Mesothelial cell of epicardium (in vitro differentiated cells): ENCODE measurements at regions not wholly inside any gene's neighbourhood (a gene's known extent, or its start where the extent isn't known, plus 50 kb on each side); places are given as distances from the start of the nearest gene placed in this dataset.

Experiments
- DNase-seq, 2 experiments: peaks; one replicate each; pipeline ENCODE4 v3.0.0; 2021; ENCODE audit warnings: low spot score in 2 of 2; ENCODE audit not compliant: unreplicated experiment in 2 of 2
- H3K27ac Mint-ChIP-seq: 2 replicates; pipeline ENCODE4 v1.8.0; 2021; ENCODE audit warnings: mixed read lengths
- H3K27me3 Mint-ChIP-seq: 2 replicates; pipeline ENCODE4 v1.8.0; 2021; ENCODE audit warnings: low read depth, mixed read lengths
- H3K36me3 Mint-ChIP-seq: 2 replicates; pipeline ENCODE4 v1.8.0; 2021; ENCODE audit warnings: mixed read lengths
- H3K4me1 Mint-ChIP-seq: 2 replicates; pipeline ENCODE4 v1.8.0; 2021; ENCODE audit warnings: mixed read lengths
- H3K4me3 Mint-ChIP-seq: 2 replicates; pipeline ENCODE4 v1.8.0; 2021; ENCODE audit warnings: mild to moderate bottlenecking, moderate library complexity, mixed read lengths
- H3K9me3 Mint-ChIP-seq: 2 replicates; pipeline ENCODE4 v1.8.0; 2021; ENCODE audit warnings: mixed read lengths
- TF ChIP-seq, protein P1 (sequence below): fragments of 200-600 bp; sonication (generic); IDR thresholded peaks from one replicate; pipeline ENCODE4 v1.5.0; 2021; ENCODE audit warnings: antibody characterized with exemption; ENCODE audit not compliant: unreplicated experiment

DNA sequence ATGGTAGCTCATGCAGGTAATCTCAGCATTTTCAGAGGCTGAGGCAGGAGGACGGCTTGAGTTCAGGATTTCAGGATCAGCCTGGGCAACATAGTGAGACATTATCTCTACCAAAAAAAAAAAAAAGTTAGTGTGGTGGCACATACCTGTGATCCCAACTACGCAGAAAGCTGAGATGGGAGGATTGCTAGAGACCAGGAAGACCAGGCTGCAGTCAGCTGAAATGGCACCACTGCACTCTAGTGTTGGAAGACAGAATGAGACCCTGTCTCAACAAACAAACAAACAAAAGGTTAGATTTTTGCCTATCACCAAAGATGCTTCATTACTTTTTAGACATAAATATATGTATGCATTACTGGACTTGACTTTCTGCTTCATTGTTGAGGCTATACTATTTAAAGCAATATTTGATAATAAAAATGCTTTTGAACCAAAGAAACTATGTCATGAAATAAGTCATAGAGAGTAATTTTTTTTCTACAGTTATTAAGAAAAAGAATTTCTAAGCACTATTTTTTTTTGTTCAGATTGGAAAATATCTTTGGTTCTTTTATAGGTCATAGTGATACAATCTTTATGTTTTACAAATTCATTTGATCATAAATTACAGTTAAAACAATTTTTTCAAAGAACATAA, 1180.1 kb upstream of the ATXN8OS start:
- TF ChIP-seq, protein P1, sequence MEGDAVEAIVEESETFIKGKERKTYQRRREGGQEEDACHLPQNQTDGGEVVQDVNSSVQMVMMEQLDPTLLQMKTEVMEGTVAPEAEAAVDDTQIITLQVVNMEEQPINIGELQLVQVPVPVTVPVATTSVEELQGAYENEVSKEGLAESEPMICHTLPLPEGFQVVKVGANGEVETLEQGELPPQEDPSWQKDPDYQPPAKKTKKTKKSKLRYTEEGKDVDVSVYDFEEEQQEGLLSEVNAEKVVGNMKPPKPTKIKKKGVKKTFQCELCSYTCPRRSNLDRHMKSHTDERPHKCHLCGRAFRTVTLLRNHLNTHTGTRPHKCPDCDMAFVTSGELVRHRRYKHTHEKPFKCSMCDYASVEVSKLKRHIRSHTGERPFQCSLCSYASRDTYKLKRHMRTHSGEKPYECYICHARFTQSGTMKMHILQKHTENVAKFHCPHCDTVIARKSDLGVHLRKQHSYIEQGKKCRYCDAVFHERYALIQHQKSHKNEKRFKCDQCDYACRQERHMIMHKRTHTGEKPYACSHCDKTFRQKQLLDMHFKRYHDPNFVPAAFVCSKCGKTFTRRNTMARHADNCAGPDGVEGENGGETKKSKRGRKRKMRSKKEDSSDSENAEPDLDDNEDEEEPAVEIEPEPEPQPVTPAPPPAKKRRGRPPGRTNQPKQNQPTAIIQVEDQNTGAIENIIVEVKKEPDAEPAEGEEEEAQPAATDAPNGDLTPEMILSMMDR, result no peak
- H3K27ac Mint-ChIP-seq, result no peak overlapping the region
- peaks cover 14% of the 10 kb centered on the region for H3K4me1 Mint-ChIP-seq
- no peaks in the 10 kb centered on the region for H3K27me3 Mint-ChIP-seq
- H3K36me3 Mint-ChIP-seq, result peaks cover 2% of the 10 kb centered on the region
- DNase-seq, result no peak
- no peak overlapping the region for H3K4me3 Mint-ChIP-seq
- H3K9me3 Mint-ChIP-seq, result peaks cover 19% of the 10 kb centered on the region

DNA sequence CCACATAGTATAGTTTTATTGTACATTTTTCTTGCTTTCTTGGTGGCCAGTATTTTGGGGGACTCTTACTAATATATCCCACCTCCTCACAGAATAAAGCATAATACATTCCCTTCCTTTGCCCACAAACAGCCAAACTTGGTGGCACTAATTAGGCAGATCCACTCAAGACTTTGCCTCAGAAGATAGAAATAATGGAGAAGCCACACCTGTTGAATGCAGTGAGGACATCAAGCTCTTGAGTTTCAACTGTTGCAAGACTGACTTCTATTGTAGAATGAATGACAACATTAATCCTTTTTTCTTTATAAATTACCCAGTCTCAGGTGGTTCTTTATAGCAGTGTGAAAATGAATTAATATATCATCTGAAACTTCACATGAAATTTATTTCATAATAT, 1183.6 kb upstream of the ATXN8OS start:
- TF ChIP-seq, protein P1, result no peak
- Mint-ChIP-seq H3K9me3 (peaks cover 18% of the 10 kb centered on the region), H3K36me3 (peaks cover 2% of the 10 kb centered on the region), H3K4me3 (no peak overlapping the region), H3K27ac (no peak overlapping the region), H3K27me3 (no peaks in the 10 kb centered on the region), H3K4me1 (peaks cover 6% of the 10 kb centered on the region)
- no peak for DNase-seq

DNA sequence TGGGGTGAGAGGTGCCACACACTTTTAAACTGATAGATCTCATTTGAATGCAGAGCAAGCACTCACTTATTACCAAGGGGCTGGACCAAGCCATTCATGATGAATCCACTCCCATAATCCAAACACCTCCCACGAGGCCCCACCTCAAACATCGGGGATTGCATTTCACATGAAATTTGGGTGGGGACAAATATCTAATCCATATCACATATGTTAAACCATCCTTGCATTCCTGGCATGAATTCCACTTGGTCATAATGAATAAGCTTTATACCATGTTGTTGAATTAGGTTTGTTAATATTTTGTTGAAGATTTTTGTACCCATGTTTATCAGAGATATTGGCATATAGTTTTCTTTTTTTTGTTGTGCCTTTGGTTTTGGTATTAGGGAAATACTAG, 1198.7 kb upstream of the ATXN8OS start:
- Mint-ChIP-seq H3K27ac (no peak overlapping the region), H3K27me3 (no peaks in the 10 kb centered on the region), H3K36me3 (peaks cover 21% of the 10 kb centered on the region), H3K9me3 (peaks cover 63% of the 10 kb centered on the region), H3K4me1 (no peaks in the 10 kb centered on the region), H3K4me3 (no peak overlapping the region)
- TF ChIP-seq, protein P1, result no peak
- no peak for DNase-seq

DNA sequence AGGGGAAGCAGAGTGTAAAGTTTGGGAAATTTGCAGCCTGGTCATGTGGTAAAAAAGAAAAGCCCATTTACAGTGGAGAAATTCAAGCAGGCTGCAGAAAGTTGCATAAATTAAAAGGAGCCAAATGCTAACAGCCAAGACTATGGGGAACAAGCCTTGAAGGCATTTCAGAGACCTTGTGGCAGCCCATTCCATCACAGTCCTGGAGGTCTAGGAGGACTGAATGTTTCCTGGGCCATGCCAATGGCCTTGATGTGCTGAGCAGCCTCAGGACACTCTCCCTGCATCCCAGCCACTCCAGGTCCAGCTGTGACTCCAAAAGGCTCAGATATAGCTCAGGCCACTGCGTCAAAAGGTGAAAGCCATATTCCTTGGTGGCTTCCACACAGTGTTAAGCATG, 1202.4 kb upstream of the ATXN8OS start:
- Mint-ChIP-seq H3K27ac (no peak overlapping the region), H3K4me1 (no peaks in the 10 kb centered on the region), H3K4me3 (no peak overlapping the region), H3K9me3 (peaks cover 60% of the 10 kb centered on the region), H3K27me3 (no peaks in the 10 kb centered on the region), H3K36me3 (peaks cover 16% of the 10 kb centered on the region)
- DNase-seq, result no peak
- TF ChIP-seq, protein P1, result no peak

DNA sequence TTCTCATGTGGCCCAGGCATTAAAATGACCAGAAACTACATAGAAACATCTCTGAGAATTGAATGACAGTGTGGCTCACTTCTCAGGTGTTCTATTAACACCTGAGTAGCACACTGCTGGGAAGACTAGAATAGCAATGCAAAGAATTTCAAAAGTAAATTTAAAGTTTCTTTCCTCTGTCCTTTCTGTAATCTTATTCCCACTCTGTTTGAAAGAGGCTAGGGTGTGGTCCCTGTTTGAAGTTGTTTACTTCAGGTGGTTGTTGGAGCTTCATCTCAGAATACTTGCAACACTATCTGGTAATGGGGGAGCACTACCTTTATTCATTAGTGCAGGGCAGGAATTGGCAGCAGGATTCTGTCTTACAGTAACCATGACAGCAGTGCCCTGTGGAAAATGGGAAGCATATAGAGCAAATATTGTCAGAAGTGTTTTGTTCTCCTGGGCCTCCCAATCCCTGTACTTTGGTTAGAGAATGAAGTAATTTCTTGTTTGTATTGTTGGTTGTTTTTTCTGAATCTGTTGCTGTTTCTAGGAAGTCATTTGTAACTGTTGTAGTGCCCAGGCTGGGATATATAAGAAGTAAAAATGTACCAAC, 1210.2 kb upstream of the ATXN8OS start:
- peaks cover 28% of the 10 kb centered on the region for H3K9me3 Mint-ChIP-seq
- H3K4me1 Mint-ChIP-seq, result peaks cover 6% of the 10 kb centered on the region
- no peak overlapping the region for H3K27ac Mint-ChIP-seq
- H3K4me3 Mint-ChIP-seq, result no peak overlapping the region
- H3K36me3 Mint-ChIP-seq, result peaks cover 2% of the 10 kb centered on the region
- DNase-seq, result no peak
- TF ChIP-seq, protein P1, result no peak
- no peaks in the 10 kb centered on the region for H3K27me3 Mint-ChIP-seq
